AG04450 (cell line): ENCODE measurements at regions not wholly inside any gene's neighbourhood (a gene's known extent, or its start where the extent isn't known, plus 50 kb on each side); places are given as distances from the start of the nearest gene placed in this dataset.

Experiments
- CTCF ChIA-PET: fragments of 300-600, 350-600 bp; formaldehyde crosslinking; extraction: SDS; loops from one replicate; lab custom pipeline; 2022; ENCODE audit warnings: antibody characterized with exemption, inconsistent platforms; lab: Charles Lee
- POLR2A ChIA-PET: fragments of 350-600 bp; formaldehyde crosslinking; extraction: SDS; loops from one replicate; lab custom pipeline; 2021; ENCODE audit warnings: antibody characterized with exemption, inconsistent platforms; lab: Yijun Ruan, JAX
- DNase-seq: peaks from one replicate; pipeline ENCODE4 v3.0.0-alpha.2; 2011; ENCODE audit warnings: low read depth, low spot score
- H3K27ac ChIP-seq: one replicate; pipeline ENCODE4 v1.5.1; 2012; ENCODE audit warnings: low read depth, low read length, control low read depth
- H3K27me3 ChIP-seq: one replicate; pipeline ENCODE4 v1.6.0; 2012; ENCODE audit warnings: low read length; ENCODE audit not compliant: control insufficient read depth, insufficient read depth
- H3K4me3 ChIP-seq: 2 replicates; pipeline ENCODE4 v1.5.1; 2011; ENCODE audit warnings: mild to moderate bottlenecking, low read depth, low read length, control low read depth
- H3K9me3 ChIP-seq: 2 replicates; pipeline ENCODE4 v1.5.1; 2012; ENCODE audit warnings: low read length; ENCODE audit not compliant: control insufficient read depth, insufficient read depth
- TF ChIP-seq, protein P1 (sequence below): IDR thresholded peaks from 2 replicates; pipeline ENCODE4 v1.5.1; 2011; ENCODE audit warnings: low read depth, low read length, control low read depth, inconsistent platforms

DNA sequence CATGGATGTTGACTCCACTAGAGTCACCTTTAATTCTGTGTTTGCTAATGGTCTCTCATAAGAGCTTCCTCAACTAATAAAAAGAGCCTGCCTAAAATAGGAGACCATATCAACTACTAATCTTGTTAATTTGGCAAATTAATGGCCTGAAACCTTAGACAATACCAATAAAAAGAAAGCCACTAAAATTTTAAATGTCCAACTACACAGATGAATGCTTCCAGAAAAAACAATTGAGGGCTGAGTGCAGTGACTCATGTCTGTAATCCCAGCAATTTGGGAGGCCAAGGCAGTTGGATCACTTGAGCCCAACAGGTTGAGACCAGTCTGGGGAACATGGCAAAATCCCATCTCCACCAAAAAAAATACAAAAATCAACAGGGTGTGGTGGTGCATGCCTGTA, 230.9 kb downstream of the NSUN3 start:
- no peak for DNase-seq
- H3K27ac ChIP-seq: no peak overlapping the region
- H3K4me3 ChIP-seq: no peak overlapping the region
- POLR2A ChIA-PET: no interaction called here
- H3K27me3 ChIP-seq: no peaks in the 10 kb centered on the region
- no peaks in the 10 kb centered on the region for H3K9me3 ChIP-seq
- CTCF ChIA-PET: interaction anchor here (0.9 kb wide), 1 partner anchor 10 kb away, joined by 3 read pairs; no protein-coding TSS in a partner anchor
- TF ChIP-seq, protein P1, sequence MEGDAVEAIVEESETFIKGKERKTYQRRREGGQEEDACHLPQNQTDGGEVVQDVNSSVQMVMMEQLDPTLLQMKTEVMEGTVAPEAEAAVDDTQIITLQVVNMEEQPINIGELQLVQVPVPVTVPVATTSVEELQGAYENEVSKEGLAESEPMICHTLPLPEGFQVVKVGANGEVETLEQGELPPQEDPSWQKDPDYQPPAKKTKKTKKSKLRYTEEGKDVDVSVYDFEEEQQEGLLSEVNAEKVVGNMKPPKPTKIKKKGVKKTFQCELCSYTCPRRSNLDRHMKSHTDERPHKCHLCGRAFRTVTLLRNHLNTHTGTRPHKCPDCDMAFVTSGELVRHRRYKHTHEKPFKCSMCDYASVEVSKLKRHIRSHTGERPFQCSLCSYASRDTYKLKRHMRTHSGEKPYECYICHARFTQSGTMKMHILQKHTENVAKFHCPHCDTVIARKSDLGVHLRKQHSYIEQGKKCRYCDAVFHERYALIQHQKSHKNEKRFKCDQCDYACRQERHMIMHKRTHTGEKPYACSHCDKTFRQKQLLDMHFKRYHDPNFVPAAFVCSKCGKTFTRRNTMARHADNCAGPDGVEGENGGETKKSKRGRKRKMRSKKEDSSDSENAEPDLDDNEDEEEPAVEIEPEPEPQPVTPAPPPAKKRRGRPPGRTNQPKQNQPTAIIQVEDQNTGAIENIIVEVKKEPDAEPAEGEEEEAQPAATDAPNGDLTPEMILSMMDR: no peak

DNA sequence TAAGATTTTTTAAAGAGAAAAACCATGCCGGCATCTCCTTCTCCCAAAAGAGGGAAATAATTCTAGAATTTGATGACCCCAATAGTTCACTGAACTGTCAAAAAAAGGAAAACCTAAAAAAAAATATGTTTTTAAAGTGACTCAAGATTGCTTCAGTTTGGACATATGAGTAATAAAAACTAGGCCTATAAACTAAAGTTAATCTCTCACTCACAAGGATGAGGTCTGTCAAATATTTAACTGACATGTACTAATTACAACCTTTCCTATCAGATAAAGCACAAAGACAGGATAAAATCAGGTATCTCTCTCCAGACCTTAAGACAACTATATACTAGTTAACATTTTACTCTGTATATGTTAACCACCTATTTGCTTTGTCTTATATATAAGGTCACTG, 231.9 kb downstream of the NSUN3 start:
- TF ChIP-seq, protein P1: no peak
- ChIA-PET CTCF (no interaction called here), POLR2A (no interaction called here)
- DNase-seq: no peak
- Histone ChIP-seq H3K4me3 (no peak overlapping the region), H3K9me3 (no peaks in the 10 kb centered on the region), H3K27ac (no peak overlapping the region), H3K27me3 (no peaks in the 10 kb centered on the region)

DNA sequence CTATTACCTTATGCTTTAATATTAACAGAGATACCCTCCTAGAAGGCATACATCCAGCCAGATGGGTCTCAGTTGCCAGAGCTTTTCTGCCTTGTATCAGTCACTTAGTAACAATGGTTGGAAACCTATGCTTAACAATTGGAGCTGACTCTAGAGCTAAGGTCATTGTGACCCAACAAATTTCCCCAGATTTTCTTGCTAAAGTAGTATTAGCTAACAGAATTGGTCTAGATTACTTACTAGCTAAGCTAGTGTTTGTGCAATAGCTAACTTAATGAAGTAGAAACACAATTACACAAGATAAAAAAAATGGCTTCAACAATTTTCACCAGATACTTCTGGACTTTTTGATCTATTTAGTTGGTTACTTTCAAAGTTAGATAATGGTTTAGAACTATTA, 236.9 kb downstream of the NSUN3 start:
- DNase-seq: no peak
- ChIA-PET CTCF (no interaction called here), POLR2A (no interaction called here)
- Histone ChIP-seq H3K27ac (no peak overlapping the region), H3K4me3 (no peak overlapping the region), H3K27me3 (no peaks in the 10 kb centered on the region), H3K9me3 (no peaks in the 10 kb centered on the region)
- TF ChIP-seq, protein P1: no peak

DNA sequence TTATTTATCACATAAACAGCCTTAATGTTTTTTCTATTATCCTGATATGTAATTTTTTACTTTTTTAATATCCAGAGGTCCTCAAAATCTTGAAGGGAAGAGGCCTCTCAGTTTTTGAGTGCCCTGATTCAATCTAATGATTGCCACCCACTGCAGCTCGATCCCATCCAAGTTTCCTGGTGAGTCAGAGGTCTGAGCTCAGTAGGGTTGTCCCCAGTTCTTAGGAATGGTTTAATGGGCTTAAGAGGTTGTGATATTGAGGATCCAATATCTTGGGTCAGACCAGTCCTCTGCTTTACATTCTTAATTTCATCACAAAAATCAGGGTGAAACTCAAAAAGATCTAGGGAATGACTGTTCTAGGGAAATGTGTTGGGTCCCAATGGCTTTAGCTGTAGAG, 238.5 kb downstream of the NSUN3 start:
- ChIA-PET POLR2A (no interaction called here), CTCF (no interaction called here)
- no peak for DNase-seq
- Histone ChIP-seq H3K27me3 (no peaks in the 10 kb centered on the region), H3K27ac (no peak overlapping the region), H3K4me3 (no peak overlapping the region), H3K9me3 (no peaks in the 10 kb centered on the region)
- TF ChIP-seq, protein P1: no peak

DNA sequence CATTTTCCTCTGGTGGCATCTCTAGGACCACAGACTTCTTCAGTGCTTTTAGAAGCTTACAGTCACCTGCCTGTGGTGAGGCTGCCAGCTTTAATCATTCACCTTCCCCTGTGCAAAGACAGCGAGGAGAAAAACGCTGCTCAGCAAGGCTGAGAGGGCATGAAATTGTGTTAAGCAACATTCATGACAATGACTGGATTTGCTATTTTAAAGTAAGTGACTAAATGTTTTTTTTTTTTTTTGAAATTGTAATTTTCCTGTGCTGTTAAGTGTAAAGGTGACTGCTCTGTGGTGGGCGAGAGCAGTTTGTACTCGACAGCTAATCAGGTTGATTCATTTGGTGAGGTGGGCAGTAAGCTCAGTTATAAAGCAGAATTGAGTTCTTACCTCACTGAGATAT, 240.4 kb downstream of the NSUN3 start:
- no peak for DNase-seq
- CTCF ChIA-PET: interaction anchor here (0.6 to 1.7 kb wide), 3 partner anchors 17 to 948 kb away, joined by 3 to 4 read pairs (median 3); no protein-coding TSS in a partner anchor
- TF ChIP-seq, protein P1: no peak

More for the DNA sequence above, 240.4 kb downstream of the NSUN3 start:
- POLR2A ChIA-PET: no interaction called here
- Histone ChIP-seq H3K9me3 (no peaks in the 10 kb centered on the region), H3K27me3 (no peaks in the 10 kb centered on the region), H3K4me3 (no peak overlapping the region), H3K27ac (no peak overlapping the region)
